IPS-18a (cell line): ENCODE measurements at regions not wholly inside any gene's neighbourhood (a gene's known extent, or its start where the extent isn't known, plus 50 kb on each side); places are given as distances from the start of the nearest gene placed in this dataset.

ENCODE experiments used
- H3K27ac ChIP-seq: one replicate; pipeline ENCODE4 v1.5.1; 2013; ENCODE audit warnings: low read length
- H3K27me3 ChIP-seq: one replicate; pipeline ENCODE4 v1.6.1; 2013; ENCODE audit warnings: mild to moderate bottlenecking, low read length; ENCODE audit not compliant: control insufficient read depth, insufficient read depth
- H3K36me3 ChIP-seq: one replicate; pipeline ENCODE4 v1.6.1; 2013; ENCODE audit warnings: low read depth, low read length; ENCODE audit not compliant: control insufficient read depth
- H3K4me1 ChIP-seq: one replicate; pipeline ENCODE4 v1.6.1; 2013; ENCODE audit warnings: low read depth, low read length; ENCODE audit not compliant: control insufficient read depth
- H3K4me3 ChIP-seq: one replicate; pipeline ENCODE4 v1.5.1; 2013; ENCODE audit warnings: low read length
- H3K9ac ChIP-seq: one replicate; pipeline ENCODE4 v1.6.1; 2013; ENCODE audit warnings: mild to moderate bottlenecking, low read length, moderate library complexity
- H3K9me3 ChIP-seq: one replicate; pipeline ENCODE4 v1.6.1; 2013; ENCODE audit warnings: low read depth, low read length; ENCODE audit not compliant: control insufficient read depth

DNA sequence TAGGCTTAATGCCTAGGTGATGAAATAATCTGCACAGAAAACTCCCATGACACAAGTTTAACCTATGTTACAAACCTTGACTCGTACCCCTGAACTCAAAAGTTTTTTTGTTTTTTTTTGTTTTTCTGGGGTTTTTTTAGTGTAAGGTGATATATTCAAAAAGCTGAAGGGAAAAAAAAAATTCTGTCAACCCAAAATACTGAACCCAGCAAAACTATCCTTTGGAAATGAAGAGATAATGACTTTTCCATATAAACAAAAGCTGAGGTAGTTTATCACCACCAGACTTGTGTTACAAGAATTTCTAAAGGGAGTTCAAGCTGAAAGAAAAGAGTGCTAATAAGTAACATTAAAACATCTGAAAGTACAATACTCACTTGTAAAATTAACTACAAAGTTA lies 448.1 kb downstream of the KCNH5 start:
- Histone ChIP-seq H3K9me3 (peaks cover 10% of the 10 kb centered on the region), H3K27ac (no peak overlapping the region), H3K4me1 (no peaks in the 10 kb centered on the region), H3K4me3 (no peak overlapping the region), H3K27me3 (no peaks in the 10 kb centered on the region), H3K36me3 (no peaks in the 10 kb centered on the region), H3K9ac (no peak overlapping the region)

DNA sequence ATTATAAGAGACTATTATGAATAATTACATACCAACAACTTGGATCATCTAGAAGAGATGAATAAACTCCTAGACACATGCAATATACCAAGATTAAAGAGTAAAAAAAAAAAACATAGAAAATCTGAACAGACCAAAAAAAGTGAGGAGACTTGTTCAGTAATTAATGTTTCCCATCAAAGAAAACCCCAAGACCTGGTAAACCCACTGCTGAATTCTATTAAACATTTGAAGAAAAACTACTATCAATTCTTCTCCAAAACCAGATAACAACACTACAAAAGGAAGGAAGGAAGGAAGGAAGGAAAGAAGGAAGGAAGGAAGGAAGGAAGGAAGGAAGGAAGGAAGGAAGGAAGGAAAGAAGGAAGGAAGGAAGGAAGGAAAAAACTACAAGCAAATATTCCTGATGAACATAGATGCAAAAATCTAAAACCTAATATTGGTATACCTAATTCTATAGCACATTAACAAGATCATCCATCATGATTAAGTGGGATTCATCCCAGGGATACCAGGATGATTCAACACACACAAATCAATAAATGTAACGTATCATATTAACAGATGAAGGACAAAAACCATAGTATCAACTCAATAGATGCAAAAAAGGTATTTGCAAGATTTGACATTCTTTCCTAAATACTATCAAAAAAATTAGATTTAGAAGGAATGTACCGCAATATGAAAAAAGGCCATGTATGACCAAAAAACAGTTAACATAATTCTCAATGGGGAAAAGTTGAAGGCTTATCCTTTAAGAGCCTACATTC lies 445.5 kb downstream of the KCNH5 start:
- H3K9me3 ChIP-seq, result peaks cover 10% of the 10 kb centered on the region
- no peak overlapping the region for H3K4me3 ChIP-seq
- H3K9ac ChIP-seq, result no peak overlapping the region
- H3K36me3 ChIP-seq, result no peaks in the 10 kb centered on the region
- no peaks in the 10 kb centered on the region for H3K4me1 ChIP-seq
- no peaks in the 10 kb centered on the region for H3K27me3 ChIP-seq
- no peak overlapping the region for H3K27ac ChIP-seq

DNA sequence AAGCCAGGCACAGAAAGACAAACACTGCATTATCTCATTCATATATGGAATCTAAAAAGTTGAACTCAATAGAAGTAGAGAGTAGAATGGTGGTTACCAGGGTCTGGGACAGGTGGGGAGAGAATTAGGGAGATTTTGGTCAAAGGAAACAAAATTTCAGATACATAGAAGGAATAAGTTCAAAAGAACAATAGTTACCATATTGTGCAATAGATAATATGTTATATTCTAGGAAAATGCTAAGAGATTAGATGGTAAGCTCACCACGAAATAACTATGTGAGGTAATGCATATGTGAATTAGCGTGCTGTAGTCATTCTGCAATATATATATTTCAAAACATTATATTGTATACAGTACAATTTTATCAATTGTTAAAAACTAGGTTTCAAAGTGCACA lies 442.5 kb downstream of the KCNH5 start:
- Histone ChIP-seq H3K27ac (no peak overlapping the region), H3K36me3 (no peaks in the 10 kb centered on the region), H3K27me3 (no peaks in the 10 kb centered on the region), H3K9me3 (no peaks in the 10 kb centered on the region), H3K4me1 (peaks cover 2% of the 10 kb centered on the region), H3K4me3 (no peak overlapping the region), H3K9ac (no peak overlapping the region)

DNA sequence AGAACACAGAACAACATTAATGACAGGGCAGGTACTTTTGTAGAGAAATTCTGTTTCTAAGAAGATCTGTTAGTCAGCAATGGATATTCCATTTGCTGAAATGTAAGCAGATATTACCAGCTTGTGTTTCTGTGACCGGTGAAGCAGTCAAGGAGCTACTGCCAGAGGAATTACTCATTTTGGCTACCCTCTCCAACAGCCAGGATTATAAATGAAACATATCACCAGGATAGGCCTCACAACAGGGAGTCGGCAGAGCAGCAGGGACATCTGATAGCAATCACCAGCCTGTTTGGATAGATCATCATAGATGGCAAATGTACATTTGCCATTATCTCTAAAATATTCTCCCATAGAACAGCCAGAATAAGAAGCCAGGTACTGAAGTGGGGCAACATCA lies 440.7 kb downstream of the KCNH5 start:
- no peaks in the 10 kb centered on the region for H3K9me3 ChIP-seq
- H3K4me1 ChIP-seq, result peaks cover 5% of the 10 kb centered on the region
- H3K27me3 ChIP-seq, result no peaks in the 10 kb centered on the region
- H3K27ac ChIP-seq, result no peak overlapping the region
- no peak overlapping the region for H3K9ac ChIP-seq
- no peaks in the 10 kb centered on the region for H3K36me3 ChIP-seq
- H3K4me3 ChIP-seq, result no peak overlapping the region

DNA sequence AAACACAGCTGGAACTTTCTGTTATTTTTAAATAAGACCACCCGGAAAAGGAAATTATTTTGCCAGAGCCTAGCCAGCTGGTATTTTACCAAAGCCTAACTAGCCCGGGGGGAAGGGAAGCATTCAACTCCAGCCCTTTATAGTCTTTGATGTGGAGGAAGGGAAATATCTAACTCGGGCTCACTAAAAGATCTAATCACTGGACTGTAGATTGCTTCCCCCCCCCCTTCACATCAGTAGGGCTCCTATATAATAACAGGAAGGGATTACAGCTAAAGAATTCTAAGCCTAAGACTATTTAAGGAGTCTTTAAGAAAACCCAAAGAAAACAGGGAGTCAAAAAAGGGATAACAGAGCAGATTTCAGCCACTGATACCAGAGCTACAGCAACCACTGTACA lies 431.1 kb downstream of the KCNH5 start:
- Histone ChIP-seq H3K27me3 (no peaks in the 10 kb centered on the region), H3K27ac (no peak overlapping the region), H3K36me3 (no peaks in the 10 kb centered on the region), H3K9ac (no peak overlapping the region), H3K4me1 (peaks cover 11% of the 10 kb centered on the region), H3K4me3 (no peak overlapping the region), H3K9me3 (no peaks in the 10 kb centered on the region)

DNA sequence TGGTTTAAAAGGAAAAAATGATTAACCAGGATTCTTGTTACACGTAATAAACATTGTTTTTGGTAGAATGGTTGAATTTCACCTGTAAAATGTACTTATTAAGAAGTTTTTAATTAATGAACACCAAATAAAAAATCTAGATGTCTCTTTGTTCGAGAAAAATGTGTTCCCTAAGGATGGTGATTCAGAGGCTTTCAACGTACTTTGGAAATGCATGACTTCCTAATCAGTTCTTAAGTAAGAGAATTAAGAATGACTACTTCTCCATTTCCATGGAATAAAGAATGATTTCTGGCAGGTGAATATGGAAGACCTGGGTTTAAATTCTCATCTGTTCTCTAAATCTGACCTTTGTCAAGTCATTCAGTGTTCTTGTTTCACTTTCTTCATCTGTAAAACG lies 428.6 kb downstream of the KCNH5 start:
- H3K27ac ChIP-seq, result no peak overlapping the region
- no peaks in the 10 kb centered on the region for H3K27me3 ChIP-seq
- no peak overlapping the region for H3K9ac ChIP-seq
- no peaks in the 10 kb centered on the region for H3K36me3 ChIP-seq
- peaks cover 11% of the 10 kb centered on the region for H3K4me1 ChIP-seq
- H3K4me3 ChIP-seq, result no peak overlapping the region
- no peaks in the 10 kb centered on the region for H3K9me3 ChIP-seq

DNA sequence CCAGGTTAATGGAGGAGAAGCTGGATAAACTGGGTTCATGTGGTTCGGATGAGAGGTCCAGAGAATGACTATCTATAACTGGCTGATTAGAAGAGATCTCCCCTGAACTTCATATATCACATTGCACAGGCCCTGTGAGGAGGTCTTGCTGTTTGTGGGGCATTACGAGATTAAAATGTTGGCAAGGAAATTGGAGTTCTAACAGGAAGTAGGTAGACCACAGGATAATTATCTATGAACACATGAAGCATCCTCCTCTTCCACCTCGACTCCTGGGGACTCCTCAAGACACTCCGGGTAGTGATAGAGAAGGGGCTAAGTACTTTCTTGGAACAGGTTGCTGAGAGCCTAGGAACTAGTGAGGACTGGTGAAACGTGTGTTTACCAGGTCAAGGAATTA lies 418.8 kb downstream of the KCNH5 start:
- no peaks in the 10 kb centered on the region for H3K4me1 ChIP-seq
- no peak overlapping the region for H3K27ac ChIP-seq
- H3K9me3 ChIP-seq, result no peaks in the 10 kb centered on the region
- no peaks in the 10 kb centered on the region for H3K36me3 ChIP-seq
- no peak overlapping the region for H3K4me3 ChIP-seq
- H3K27me3 ChIP-seq, result no peaks in the 10 kb centered on the region
- no peak overlapping the region for H3K9ac ChIP-seq

DNA sequence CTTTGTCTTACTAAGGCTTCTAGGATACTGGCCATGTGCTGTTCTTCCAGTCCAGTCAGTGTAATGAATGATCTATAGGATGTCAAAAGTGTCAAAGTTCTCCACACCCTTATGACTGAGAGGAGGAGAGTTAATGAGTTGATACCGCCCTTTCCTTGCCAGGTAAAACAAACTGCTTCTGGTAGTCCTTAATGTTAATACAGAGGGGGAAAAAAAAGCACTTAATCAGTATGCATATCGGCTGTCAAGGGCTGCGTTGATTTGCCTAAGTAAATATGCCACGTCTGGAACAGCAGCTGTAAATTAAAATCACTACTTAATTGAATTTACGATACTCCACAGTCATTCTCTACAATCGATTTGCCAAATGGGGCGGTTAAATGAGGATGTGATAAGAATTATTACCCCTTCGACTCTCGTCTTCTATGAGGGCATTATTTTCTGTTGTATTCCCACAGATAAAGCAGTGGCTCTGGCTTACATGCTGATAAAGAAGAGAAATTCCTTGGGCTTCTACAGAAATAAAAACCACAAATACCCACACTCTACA lies 416.0 kb downstream of the KCNH5 start:
- Histone ChIP-seq H3K9ac (no peak overlapping the region), H3K4me3 (no peak overlapping the region)

DNA sequence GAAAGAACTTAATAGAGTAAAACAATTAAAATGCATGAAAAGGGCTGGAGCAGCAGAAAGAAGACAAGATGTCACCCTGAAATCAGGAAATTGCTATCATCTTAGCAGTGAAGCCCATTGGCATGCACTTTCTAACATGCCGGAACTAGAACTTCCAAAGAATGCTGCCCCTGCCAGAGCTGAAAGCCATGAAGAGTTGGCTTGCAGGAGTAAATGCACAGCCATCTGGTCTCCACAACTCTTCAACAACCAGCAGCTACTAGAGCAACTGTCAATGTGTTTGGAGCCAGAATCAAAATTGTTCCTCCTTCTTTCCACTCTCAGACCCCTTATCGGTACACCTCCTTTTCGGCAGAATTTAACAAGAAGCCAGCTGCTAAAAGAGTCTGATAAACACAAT lies 414.1 kb downstream of the KCNH5 start:
- Histone ChIP-seq H3K4me3 (no peak overlapping the region), H3K36me3 (no peaks in the 10 kb centered on the region), H3K9me3 (no peaks in the 10 kb centered on the region), H3K9ac (no peak overlapping the region), H3K27ac (no peak overlapping the region), H3K27me3 (no peaks in the 10 kb centered on the region), H3K4me1 (no peaks in the 10 kb centered on the region)

More for the DNA sequence above, 416.0 kb downstream of the KCNH5 start:
- H3K4me1 ChIP-seq, result no peaks in the 10 kb centered on the region
- no peak overlapping the region for H3K27ac ChIP-seq
- H3K36me3 ChIP-seq, result no peaks in the 10 kb centered on the region
- no peaks in the 10 kb centered on the region for H3K9me3 ChIP-seq
- H3K27me3 ChIP-seq, result no peaks in the 10 kb centered on the region

DNA sequence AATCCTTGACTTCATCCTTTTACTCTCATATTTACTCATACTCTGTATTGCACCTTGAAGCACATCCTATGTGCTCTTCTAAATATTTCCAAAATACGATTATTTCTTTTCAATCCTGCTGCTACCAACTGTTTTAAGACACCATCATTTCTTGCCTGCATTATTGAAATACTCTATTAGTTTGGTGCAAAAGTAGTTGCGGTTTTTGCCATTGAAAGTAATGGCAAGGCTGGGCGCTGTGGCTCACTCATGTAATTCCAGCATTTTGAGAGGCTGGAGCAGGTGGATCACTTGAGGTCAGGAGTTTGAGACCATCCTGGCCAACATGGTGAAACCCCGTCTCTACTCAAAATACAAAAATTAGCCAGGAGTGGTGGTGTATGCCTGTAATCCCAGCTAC lies 412.5 kb downstream of the KCNH5 start:
- no peak overlapping the region for H3K9ac ChIP-seq
- H3K4me3 ChIP-seq, result no peak overlapping the region
- H3K27me3 ChIP-seq, result no peaks in the 10 kb centered on the region
- no peak overlapping the region for H3K27ac ChIP-seq
- H3K36me3 ChIP-seq, result no peaks in the 10 kb centered on the region
- H3K9me3 ChIP-seq, result no peaks in the 10 kb centered on the region
- no peaks in the 10 kb centered on the region for H3K4me1 ChIP-seq

DNA sequence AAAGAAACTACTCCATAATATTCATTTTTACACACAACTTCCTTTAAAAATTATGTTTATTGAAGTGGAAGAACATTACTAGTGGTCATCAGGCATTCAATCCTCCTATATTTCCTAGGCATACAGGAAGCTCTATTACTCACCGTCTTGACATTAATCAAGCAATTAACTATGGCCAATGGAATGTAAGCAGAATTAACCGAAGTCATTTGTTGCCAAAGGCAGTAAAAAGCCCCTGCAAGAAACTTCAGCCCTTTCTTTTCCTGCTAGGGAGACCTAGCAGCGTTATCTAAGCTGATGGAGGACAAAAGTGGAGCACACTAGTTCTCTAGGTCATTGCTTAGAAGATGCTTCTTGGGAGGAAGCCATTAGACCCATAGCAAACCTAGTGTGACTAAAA lies 399.6 kb downstream of the KCNH5 start:
- H3K27ac ChIP-seq, result no peak overlapping the region
- H3K36me3 ChIP-seq, result no peaks in the 10 kb centered on the region
- no peak overlapping the region for H3K4me3 ChIP-seq
- no peaks in the 10 kb centered on the region for H3K27me3 ChIP-seq
- no peaks in the 10 kb centered on the region for H3K9me3 ChIP-seq
- no peaks in the 10 kb centered on the region for H3K4me1 ChIP-seq
- no peak overlapping the region for H3K9ac ChIP-seq
